ENCODE measurements at regions not wholly inside any gene's neighbourhood (a gene's known extent, or its start where the extent isn't known, plus 50 kb on each side); places are given as distances from the start of the nearest gene placed in this dataset.

GRCh38 chr1:195866781-195867222, 741.4 kb downstream of the KCNT2 start:
- TF ChIP-seq CTCF (IDR thresholded peaks at IDR 0.05 in 2 of 3, conservative IDR thresholded peaks at IDR 0.05 in 1 of 3; ENCODE audit: control insufficient read depth in 2 of 3, extremely low read depth in 1 of 3, insufficient read depth in 1 of 3, low read depth in 3 of 3, low read length in 3 of 3) (no peak), REST (IDR thresholded peaks at IDR 0.05; ENCODE audit: low read depth, low read length) (no peak), EZH2 (IDR thresholded peaks at IDR 0.05; ENCODE audit: borderline replicate concordance, control insufficient read depth, low read depth, low read length) (no peak), RAD51 (IDR thresholded peaks at IDR 0.05) (no peak), IRF4 (IDR thresholded peaks at IDR 0.05; ENCODE audit: low read depth, low read length) (no peak), RFX5 (IDR thresholded peaks at IDR 0.05; ENCODE audit: low read depth, low read length) (no peak), KAT2A (conservative IDR thresholded peaks at IDR 0.05; ENCODE audit: control insufficient read depth, low read depth, low read length) (no peak), NFYB (IDR thresholded peaks at IDR 0.05; ENCODE audit: insufficient read depth, low read depth, low read length) (no peak), BACH1 (IDR thresholded peaks at IDR 0.05; ENCODE audit: borderline replicate concordance) (no peak), CHD4 (IDR thresholded peaks at IDR 0.05) (no peak), ATF2 (IDR thresholded peaks at IDR 0.05; ENCODE audit: low read length) (no peak)
